ENCODE measurements at regions not wholly inside any gene's neighbourhood (a gene's known extent, or its start where the extent isn't known, plus 50 kb on each side); places are given as distances from the start of the nearest gene placed in this dataset.

DNA sequence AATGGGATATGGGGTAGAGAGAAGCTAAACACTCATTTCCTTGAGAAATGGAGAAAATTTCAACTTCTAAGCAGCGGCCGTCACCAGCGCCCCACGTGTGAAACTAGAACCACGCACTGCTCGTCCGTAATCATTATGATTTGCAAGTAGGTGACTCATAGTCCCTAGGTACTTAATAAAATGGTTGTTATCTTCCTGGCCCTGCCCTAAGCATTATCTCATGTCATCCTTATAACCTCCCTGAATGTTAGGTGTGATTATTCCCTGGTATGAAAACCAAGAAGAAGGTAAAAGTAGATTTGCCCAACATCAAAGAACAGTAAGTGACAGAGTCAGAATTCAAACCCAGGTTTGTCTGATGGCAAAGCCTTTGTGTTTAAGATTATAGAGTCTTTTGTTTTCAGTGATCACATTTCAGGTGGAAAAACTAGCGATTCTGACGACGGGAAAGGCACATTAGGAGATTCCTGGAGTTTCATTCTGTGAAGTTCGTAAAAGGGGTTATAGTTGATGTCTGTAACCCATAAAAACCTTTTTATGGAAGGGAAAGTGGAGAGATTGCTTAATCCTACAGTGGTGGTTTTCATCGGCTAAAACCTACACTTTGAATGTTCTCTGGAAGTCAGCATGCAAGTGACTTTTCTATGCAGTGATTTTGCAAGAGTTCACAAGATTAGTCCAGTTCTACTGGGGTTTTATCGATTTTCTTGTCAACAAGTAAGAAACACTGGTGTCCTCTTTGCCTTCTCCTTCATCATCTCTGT, 202.9 kb upstream of the WWC1 start:
- TF ChIP-seq RORB (CRISPR knock-in tag; IDR thresholded peaks at IDR 0.05) (no peak), SMAD4 (CRISPR knock-in tag; IDR thresholded peaks at IDR 0.05) (no peak)
- TF ChIP-seq, protein P1, sequence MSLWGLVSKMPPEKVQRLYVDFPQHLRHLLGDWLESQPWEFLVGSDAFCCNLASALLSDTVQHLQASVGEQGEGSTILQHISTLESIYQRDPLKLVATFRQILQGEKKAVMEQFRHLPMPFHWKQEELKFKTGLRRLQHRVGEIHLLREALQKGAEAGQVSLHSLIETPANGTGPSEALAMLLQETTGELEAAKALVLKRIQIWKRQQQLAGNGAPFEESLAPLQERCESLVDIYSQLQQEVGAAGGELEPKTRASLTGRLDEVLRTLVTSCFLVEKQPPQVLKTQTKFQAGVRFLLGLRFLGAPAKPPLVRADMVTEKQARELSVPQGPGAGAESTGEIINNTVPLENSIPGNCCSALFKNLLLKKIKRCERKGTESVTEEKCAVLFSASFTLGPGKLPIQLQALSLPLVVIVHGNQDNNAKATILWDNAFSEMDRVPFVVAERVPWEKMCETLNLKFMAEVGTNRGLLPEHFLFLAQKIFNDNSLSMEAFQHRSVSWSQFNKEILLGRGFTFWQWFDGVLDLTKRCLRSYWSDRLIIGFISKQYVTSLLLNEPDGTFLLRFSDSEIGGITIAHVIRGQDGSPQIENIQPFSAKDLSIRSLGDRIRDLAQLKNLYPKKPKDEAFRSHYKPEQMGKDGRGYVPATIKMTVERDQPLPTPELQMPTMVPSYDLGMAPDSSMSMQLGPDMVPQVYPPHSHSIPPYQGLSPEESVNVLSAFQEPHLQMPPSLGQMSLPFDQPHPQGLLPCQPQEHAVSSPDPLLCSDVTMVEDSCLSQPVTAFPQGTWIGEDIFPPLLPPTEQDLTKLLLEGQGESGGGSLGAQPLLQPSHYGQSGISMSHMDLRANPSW (CRISPR knock-in tag; conservative IDR thresholded peaks at IDR 0.05; ENCODE audit: low read depth): no peak
- H3K36me3 Mint-ChIP-seq: peaks cover 7% of the 10 kb centered on the region
- H3K9me3 Mint-ChIP-seq: peaks cover 9% of the 10 kb centered on the region
- ChIA-PET POLR2A (no interaction called here), CTCF (interaction anchor here (0.8 kb wide), 1 partner anchor 12 kb away, joined by 3 read pairs; no protein-coding TSS in a partner anchor)
- no peak overlapping the region for H3K27ac Mint-ChIP-seq
- DNase-seq (ENCODE audit: low spot score): no peak
- ATAC-seq: no peak
- H3K4me3 Mint-ChIP-seq: no peak overlapping the region
- H3K4me1 Mint-ChIP-seq: peaks cover 14% of the 10 kb centered on the region
- H3K27me3 Mint-ChIP-seq (ENCODE audit: low read depth): no peaks in the 10 kb centered on the region; the same call in 1 of the 2 replicates

GRCh38 chr5:168089201-168089887, 202.1 kb upstream of the WWC1 start:
- ChIA-PET POLR2A (no interaction called here), CTCF (no interaction called here)
- Mint-ChIP-seq H3K4me3 (no peak overlapping the region), H3K27me3 (ENCODE audit: low read depth) (no peaks in the 10 kb centered on the region; the same call in 1 of the 2 replicates), H3K36me3 (no peaks in the 10 kb centered on the region), H3K4me1 (peaks cover 14% of the 10 kb centered on the region), H3K9me3 (peaks cover 1% of the 10 kb centered on the region), H3K27ac (no peak overlapping the region)
- TF ChIP-seq, protein P2, sequence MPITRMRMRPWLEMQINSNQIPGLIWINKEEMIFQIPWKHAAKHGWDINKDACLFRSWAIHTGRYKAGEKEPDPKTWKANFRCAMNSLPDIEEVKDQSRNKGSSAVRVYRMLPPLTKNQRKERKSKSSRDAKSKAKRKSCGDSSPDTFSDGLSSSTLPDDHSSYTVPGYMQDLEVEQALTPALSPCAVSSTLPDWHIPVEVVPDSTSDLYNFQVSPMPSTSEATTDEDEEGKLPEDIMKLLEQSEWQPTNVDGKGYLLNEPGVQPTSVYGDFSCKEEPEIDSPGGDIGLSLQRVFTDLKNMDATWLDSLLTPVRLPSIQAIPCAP (CRISPR knock-in tag; IDR thresholded peaks at IDR 0.05): no peak
- TF ChIP-seq, protein P3, sequence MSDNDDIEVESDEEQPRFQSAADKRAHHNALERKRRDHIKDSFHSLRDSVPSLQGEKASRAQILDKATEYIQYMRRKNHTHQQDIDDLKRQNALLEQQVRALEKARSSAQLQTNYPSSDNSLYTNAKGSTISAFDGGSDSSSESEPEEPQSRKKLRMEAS (CRISPR knock-in tag; IDR thresholded peaks at IDR 0.05): no peak
- no peak for TF ChIP-seq EMX1 (CRISPR knock-in tag; IDR thresholded peaks at IDR 0.05)
- no peak for TF ChIP-seq E2F5 (CRISPR knock-in tag; IDR thresholded peaks at IDR 0.05)
- TF ChIP-seq, protein P4, sequence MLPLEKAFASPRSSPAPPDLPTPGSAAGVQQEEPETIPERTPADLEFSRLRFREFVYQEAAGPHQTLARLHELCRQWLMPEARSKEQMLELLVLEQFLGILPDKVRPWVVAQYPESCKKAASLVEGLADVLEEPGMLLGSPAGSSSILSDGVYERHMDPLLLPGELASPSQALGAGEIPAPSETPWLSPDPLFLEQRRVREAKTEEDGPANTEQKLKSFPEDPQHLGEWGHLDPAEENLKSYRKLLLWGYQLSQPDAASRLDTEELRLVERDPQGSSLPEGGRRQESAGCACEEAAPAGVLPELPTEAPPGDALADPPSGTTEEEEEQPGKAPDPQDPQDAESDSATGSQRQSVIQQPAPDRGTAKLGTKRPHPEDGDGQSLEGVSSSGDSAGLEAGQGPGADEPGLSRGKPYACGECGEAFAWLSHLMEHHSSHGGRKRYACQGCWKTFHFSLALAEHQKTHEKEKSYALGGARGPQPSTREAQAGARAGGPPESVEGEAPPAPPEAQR (CRISPR knock-in tag; IDR thresholded peaks at IDR 0.05): no peak
- ATAC-seq: no peak
- DNase-seq (ENCODE audit: low spot score): no peak

DNA sequence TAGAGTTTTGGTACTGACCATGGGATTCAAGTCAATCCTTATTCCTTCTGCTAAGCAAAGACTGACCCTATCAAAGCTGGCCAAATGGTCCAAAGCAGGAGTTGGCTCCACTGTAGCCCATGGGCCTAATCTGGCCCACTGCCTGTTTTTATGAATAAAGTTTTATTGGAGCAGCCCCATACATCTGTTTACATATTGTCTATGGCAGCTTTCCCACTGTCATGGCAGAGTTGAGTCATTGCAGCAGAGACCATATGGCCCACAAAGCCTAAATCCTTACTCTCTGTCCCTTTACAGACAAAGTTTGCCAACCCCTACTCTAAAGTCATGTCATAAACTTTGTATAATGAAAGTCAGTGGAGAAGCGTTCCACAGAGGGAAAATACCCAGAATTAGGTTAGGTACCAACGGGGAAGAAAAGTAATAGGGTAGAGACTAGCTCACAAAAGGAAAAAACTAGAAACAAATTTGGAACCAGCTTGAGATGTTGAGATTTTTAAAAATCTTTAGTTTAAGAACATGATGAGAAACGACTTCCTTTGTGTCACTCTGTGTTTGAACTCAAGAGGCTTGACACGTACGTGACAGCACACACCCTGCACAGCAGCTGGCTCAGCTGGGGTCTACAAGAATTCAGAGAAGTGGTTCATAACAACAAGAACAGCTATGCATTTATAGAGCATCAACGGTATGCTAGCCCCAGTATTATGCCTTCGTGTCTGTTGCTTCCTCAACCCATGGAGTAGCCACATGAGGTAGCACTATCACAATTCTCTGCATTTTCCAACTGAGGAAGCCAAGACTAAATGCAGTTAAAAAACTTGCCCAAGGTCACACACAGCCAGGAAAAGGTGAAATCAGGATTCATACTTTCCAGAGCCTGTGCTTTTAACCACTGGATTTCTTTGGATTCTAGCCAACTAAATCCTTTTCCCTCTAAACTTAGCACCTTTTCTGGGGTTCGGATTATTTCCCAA, 198.9 kb upstream of the WWC1 start:
- ChIA-PET POLR2A (interaction anchor here (0.5 kb wide), 1 partner anchor 133 kb away, joined by 3 read pairs; no protein-coding TSS in a partner anchor), CTCF (interaction anchor here (1.5 kb wide), 1 partner anchor 15 kb away, joined by 3 read pairs; no protein-coding TSS in a partner anchor)
- ATAC-seq (no peak), DNase-seq (ENCODE audit: low spot score) (no peak)
- no peaks in the 10 kb centered on the region; the same call in 1 of the 2 replicates for H3K27me3 Mint-ChIP-seq (ENCODE audit: low read depth)
- no peak overlapping the region for H3K27ac Mint-ChIP-seq
- H3K4me1 Mint-ChIP-seq: no peaks in the 10 kb centered on the region
- peaks cover 7% of the 10 kb centered on the region for H3K9me3 Mint-ChIP-seq
- H3K36me3 Mint-ChIP-seq: no peaks in the 10 kb centered on the region
- H3K4me3 Mint-ChIP-seq: no peak overlapping the region
- TF ChIP-seq, protein P5, sequence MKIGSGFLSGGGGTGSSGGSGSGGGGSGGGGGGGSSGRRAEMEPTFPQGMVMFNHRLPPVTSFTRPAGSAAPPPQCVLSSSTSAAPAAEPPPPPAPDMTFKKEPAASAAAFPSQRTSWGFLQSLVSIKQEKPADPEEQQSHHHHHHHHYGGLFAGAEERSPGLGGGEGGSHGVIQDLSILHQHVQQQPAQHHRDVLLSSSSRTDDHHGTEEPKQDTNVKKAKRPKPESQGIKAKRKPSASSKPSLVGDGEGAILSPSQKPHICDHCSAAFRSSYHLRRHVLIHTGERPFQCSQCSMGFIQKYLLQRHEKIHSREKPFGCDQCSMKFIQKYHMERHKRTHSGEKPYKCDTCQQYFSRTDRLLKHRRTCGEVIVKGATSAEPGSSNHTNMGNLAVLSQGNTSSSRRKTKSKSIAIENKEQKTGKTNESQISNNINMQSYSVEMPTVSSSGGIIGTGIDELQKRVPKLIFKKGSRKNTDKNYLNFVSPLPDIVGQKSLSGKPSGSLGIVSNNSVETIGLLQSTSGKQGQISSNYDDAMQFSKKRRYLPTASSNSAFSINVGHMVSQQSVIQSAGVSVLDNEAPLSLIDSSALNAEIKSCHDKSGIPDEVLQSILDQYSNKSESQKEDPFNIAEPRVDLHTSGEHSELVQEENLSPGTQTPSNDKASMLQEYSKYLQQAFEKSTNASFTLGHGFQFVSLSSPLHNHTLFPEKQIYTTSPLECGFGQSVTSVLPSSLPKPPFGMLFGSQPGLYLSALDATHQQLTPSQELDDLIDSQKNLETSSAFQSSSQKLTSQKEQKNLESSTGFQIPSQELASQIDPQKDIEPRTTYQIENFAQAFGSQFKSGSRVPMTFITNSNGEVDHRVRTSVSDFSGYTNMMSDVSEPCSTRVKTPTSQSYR (CRISPR knock-in tag; IDR thresholded peaks at IDR 0.05): no peak
- TF ChIP-seq GTF2I (CRISPR knock-in tag; conservative IDR thresholded peaks at IDR 0.05): no peak
- TF ChIP-seq PRRX2 (CRISPR knock-in tag; IDR thresholded peaks at IDR 0.05): no peak
- TF ChIP-seq IRF2 (CRISPR knock-in tag; IDR thresholded peaks at IDR 0.05; ENCODE audit: borderline replicate concordance, low read depth): no peak
- TF ChIP-seq, protein P6, sequence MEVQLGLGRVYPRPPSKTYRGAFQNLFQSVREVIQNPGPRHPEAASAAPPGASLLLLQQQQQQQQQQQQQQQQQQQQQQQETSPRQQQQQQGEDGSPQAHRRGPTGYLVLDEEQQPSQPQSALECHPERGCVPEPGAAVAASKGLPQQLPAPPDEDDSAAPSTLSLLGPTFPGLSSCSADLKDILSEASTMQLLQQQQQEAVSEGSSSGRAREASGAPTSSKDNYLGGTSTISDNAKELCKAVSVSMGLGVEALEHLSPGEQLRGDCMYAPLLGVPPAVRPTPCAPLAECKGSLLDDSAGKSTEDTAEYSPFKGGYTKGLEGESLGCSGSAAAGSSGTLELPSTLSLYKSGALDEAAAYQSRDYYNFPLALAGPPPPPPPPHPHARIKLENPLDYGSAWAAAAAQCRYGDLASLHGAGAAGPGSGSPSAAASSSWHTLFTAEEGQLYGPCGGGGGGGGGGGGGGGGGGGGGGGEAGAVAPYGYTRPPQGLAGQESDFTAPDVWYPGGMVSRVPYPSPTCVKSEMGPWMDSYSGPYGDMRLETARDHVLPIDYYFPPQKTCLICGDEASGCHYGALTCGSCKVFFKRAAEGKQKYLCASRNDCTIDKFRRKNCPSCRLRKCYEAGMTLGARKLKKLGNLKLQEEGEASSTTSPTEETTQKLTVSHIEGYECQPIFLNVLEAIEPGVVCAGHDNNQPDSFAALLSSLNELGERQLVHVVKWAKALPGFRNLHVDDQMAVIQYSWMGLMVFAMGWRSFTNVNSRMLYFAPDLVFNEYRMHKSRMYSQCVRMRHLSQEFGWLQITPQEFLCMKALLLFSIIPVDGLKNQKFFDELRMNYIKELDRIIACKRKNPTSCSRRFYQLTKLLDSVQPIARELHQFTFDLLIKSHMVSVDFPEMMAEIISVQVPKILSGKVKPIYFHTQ (CRISPR knock-in tag; IDR thresholded peaks at IDR 0.05): no peak
- TF ChIP-seq ZNF219 (CRISPR knock-in tag; IDR thresholded peaks at IDR 0.05; ENCODE audit: borderline replicate concordance): no peak
- TF ChIP-seq ZMAT4 (CRISPR knock-in tag; IDR thresholded peaks at IDR 0.05): no peak
